ENCODE measurements at regions not wholly inside any gene's neighbourhood (a gene's known extent, or its start where the extent isn't known, plus 50 kb on each side); places are given as distances from the start of the nearest gene placed in this dataset.

- no peak overlapping the region for H2BK12ac ChIP-seq (ENCODE audit: insufficient read length, low read depth, low read length)
- DNase-seq: no peak
- Mint-ChIP-seq H3K27ac (no peak overlapping the region; a peak in 1 of 7 replicates), H3K27me3 (ENCODE audit: low read depth) (peaks cover 17% of the 10 kb centered on the region), H3K9me3 (peaks cover 5 to 7% of the 10 kb centered on the region in 2 experiments), H3K4me1 (peaks cover 5 to 17% of the 10 kb centered on the region in 2 experiments), H3K4me3 (no peak overlapping the region), H3K36me3 (ENCODE audit: insufficient read depth in 1 of 3, low read depth in 3 of 3) (peaks cover 2 to 3% (median 3%) of the 10 kb centered on the region in 3 experiments; a peak in 5 of 7 replicates)
- no peak overlapping the region for H4K5ac ChIP-seq (ENCODE audit: insufficient read length, low read depth, low read length)
- no peak overlapping the region for H3K23ac ChIP-seq (ENCODE audit: insufficient read length, low read depth, low read length)
- H4K8ac ChIP-seq (replicated peaks; ENCODE audit: insufficient read length, low read depth, low read length): no peak overlapping the region
- H3K4ac ChIP-seq (ENCODE audit: low read depth, low read length): no peak overlapping the region
- H3K27ac ChIP-seq (ENCODE audit: insufficient read length, low read depth, low read length): no peak overlapping the region
- no peak overlapping the region for H2BK20ac ChIP-seq (ENCODE audit: low read depth, low read length, poor library complexity, severe bottlenecking)
- no peak overlapping the region for H2BK120ac ChIP-seq (ENCODE audit: low read depth, low read length, poor library complexity, severe bottlenecking)
- no peaks in the 10 kb centered on the region for H3K4me1 ChIP-seq (ENCODE audit: insufficient read depth, low read length)
- no peak overlapping the region for H4K91ac ChIP-seq (ENCODE audit: insufficient read length, low read depth, low read length)
- no peak overlapping the region for H3K4me2 ChIP-seq (ENCODE audit: insufficient read depth, insufficient read length, low read length)
- no peak overlapping the region for H2BK15ac ChIP-seq (ENCODE audit: low read depth, low read length)
- H3K9me3 ChIP-seq (ENCODE audit: control insufficient read depth, low read depth, low read length): no peaks in the 10 kb centered on the region
- no CpG with 5 or more reads among the region's 4 CpGs for WGBS (ENCODE audit: extremely low coverage, insufficient read length, low lambda C conversion rate)
- H3K56ac ChIP-seq (ENCODE audit: insufficient read length, low read depth, low read length): no peak overlapping the region
- H3K79me2 ChIP-seq (ENCODE audit: insufficient read depth, low read length): no peaks in the 10 kb centered on the region
- no peaks in the 10 kb centered on the region for H4K20me1 ChIP-seq (ENCODE audit: control insufficient read depth, insufficient read depth, insufficient read length)
- TF ChIP-seq CTCF (conservative IDR thresholded peaks at IDR 0.05): no peak
- no peak overlapping the region for H2BK5ac ChIP-seq (ENCODE audit: insufficient read length, low read length)
- H3K9ac ChIP-seq (ENCODE audit: extremely low read depth, insufficient read length, low read length): no peak overlapping the region
- H3K23me2 ChIP-seq (ENCODE audit: insufficient read length, low read depth, low read length, poor library complexity, severe bottlenecking): no peaks in the 10 kb centered on the region
- H2AK5ac ChIP-seq (ENCODE audit: insufficient read length, low read length): no peak overlapping the region
- no peak overlapping the region for H2AFZ ChIP-seq (ENCODE audit: low read length)
- H3K79me1 ChIP-seq (ENCODE audit: insufficient read depth, low read depth, low read length, poor library complexity, severe bottlenecking): no peaks in the 10 kb centered on the region
- no peak overlapping the region for H3T11ph ChIP-seq (ENCODE audit: low read length)
- H3K14ac ChIP-seq (ENCODE audit: insufficient read depth, low read length): no peak overlapping the region
- H3K27me3 ChIP-seq (ENCODE audit: insufficient read depth, low read length): no peaks in the 10 kb centered on the region
- no peak overlapping the region for H3K18ac ChIP-seq (ENCODE audit: insufficient read length, low read depth, low read length)
These were observed 285.2 kb downstream of the MIAT start for GRCh38 chr22:26942637-26942957.
